ENCODE measurements at regions not wholly inside any gene's neighbourhood (a gene's known extent, or its start where the extent isn't known, plus 50 kb on each side); places are given as distances from the start of the nearest gene placed in this dataset.

DNA sequence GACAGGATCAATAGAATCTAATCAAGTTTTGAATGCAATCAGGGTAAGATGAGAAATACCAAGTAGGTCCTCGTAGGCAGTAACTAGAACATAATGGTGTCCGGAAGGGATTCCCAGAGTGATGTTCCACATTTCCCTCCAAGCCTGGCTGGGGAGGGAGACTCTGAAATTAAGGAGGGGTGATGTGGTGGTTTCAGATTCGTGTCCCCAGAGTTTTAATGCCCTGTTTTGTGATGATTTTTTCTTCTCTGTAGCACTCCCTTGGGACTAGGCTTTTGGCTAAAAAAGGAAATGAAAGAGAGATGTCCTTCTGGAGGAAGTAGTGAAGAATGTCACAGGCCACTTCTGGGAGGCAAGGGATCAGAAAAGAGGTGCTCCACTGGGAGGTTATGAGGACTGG, 108.3 kb upstream of the CACNA2D3 start:
- TF ChIP-seq CTCF (IDR thresholded peaks at IDR 0.05) = no peak
- no peak for TF ChIP-seq POLR2AphosphoS5 (IDR thresholded peaks at IDR 0.05)
- no peak for TF ChIP-seq POLR2A (IDR thresholded peaks at IDR 0.05)
